GM23338 (cell line): ENCODE measurements at regions not wholly inside any gene's neighbourhood (a gene's known extent, or its start where the extent isn't known, plus 50 kb on each side); places are given as distances from the start of the nearest gene placed in this dataset.

ENCODE experiments used
- ATAC-seq: fragments of 200-7000 bp; cut with Tn5 transposase; 3 replicates; pipeline ENCODE4 v1.9.1; 2020
- DNase-seq: peaks from one replicate; pipeline ENCODE4 v3.0.0-alpha.2; 2015; ENCODE audit warnings: low spot score
- H2AFZ ChIP-seq: fragments of 200-600 bp; sonication (generic); 2 replicates; pipeline ENCODE4 v1.8.0; 2016; ENCODE audit warnings: antibody characterized with exemption, mild to moderate bottlenecking, moderate library complexity
- H3F3A ChIP-seq: fragments of 200-600 bp; sonication (generic); replicated peaks from 2 replicates; pipeline ENCODE4 v1.8.0; 2017; ENCODE audit warnings: antibody characterized with exemption, mixed run types, low read depth
- H3K27ac ChIP-seq: fragments of 200-600 bp; sonication (generic); 2 replicates; pipeline ENCODE4 v1.6.1; 2016; ENCODE audit warnings: low read depth
- H3K27me3 ChIP-seq: fragments of 200-600 bp; sonication (generic); 2 replicates; pipeline ENCODE4 v1.8.0; 2016; ENCODE audit warnings: mild to moderate bottlenecking, mixed run types, moderate library complexity; ENCODE audit not compliant: insufficient read depth
- H3K36me3 ChIP-seq: fragments of 200-600 bp; sonication (generic); 2 replicates; pipeline ENCODE4 v1.8.0; 2016; ENCODE audit warnings: mild to moderate bottlenecking; ENCODE audit not compliant: insufficient read depth
- H3K4me1 ChIP-seq: fragments of 200-600 bp; sonication (generic); 2 replicates; pipeline ENCODE4 v1.8.0; 2016; ENCODE audit warnings: mild to moderate bottlenecking, moderate library complexity; ENCODE audit not compliant: insufficient read depth
- H3K4me2 ChIP-seq: fragments of 200-600 bp; sonication (generic); 2 replicates; pipeline ENCODE4 v1.7.1; 2017; ENCODE audit warnings: mixed run types
- H3K4me3 ChIP-seq: fragments of 200-600 bp; sonication (generic); 2 replicates; pipeline ENCODE4 v1.6.1; 2016; ENCODE audit warnings: mixed run types
- H3K79me2 ChIP-seq: fragments of 200-600 bp; sonication (generic); replicated peaks from 2 replicates; pipeline ENCODE4 v1.8.0; 2017; ENCODE audit warnings: mild to moderate bottlenecking; ENCODE audit not compliant: insufficient read depth
- H3K9me2 ChIP-seq: fragments of 200-600 bp; sonication (generic); 2 replicates; pipeline ENCODE4 v1.8.0; 2017; ENCODE audit not compliant: insufficient read depth
- H4K20me1 ChIP-seq: fragments of 200-600 bp; sonication (generic); replicated peaks from 2 replicates; pipeline ENCODE4 v1.8.0; 2017; ENCODE audit warnings: mild to moderate bottlenecking; ENCODE audit not compliant: insufficient read depth
- H3K27ac Mint-ChIP-seq: 2 replicates; pipeline ENCODE4 v1.8.0; 2020; ENCODE audit warnings: inconsistent platforms, mild to moderate bottlenecking, moderate library complexity, mixed read lengths
- H3K27me3 Mint-ChIP-seq: 3 replicates; pipeline ENCODE4 v1.8.0; 2022; ENCODE audit warnings: low read depth, mild to moderate bottlenecking, moderate library complexity, mixed read lengths, inconsistent platforms; ENCODE audit not compliant: insufficient read depth, poor library complexity
- H3K36me3 Mint-ChIP-seq: 3 replicates; pipeline ENCODE4 v1.8.0; 2021; ENCODE audit warnings: low read depth, mild to moderate bottlenecking, inconsistent platforms, moderate library complexity, mixed read lengths
- H3K4me1 Mint-ChIP-seq: 3 replicates; pipeline ENCODE4 v1.8.0; 2020; ENCODE audit warnings: mild to moderate bottlenecking, inconsistent platforms, mixed read lengths
- H3K4me3 Mint-ChIP-seq: 3 replicates; pipeline ENCODE4 v1.8.0; 2021; ENCODE audit warnings: moderate library complexity, mild to moderate bottlenecking, inconsistent platforms, mixed read lengths
- H3K9me3 Mint-ChIP-seq: 3 replicates; pipeline ENCODE4 v1.8.0; 2020; ENCODE audit warnings: moderate library complexity, mild to moderate bottlenecking, inconsistent platforms, mixed read lengths
- CREB1 ChIP-seq: fragments of 250-450 bp; sonication (Bioruptor Pico); IDR thresholded peaks from 2 replicates; pipeline ENCODE4 v1.5.0; 2020; ENCODE audit warnings: low read depth, mild to moderate bottlenecking, moderate library complexity
- ETS1 ChIP-seq: IDR thresholded peaks from 2 replicates; pipeline ENCODE4 v1.6.1; 2016; ENCODE audit warnings: antibody characterized with exemption
- EZH2 ChIP-seq: fragments of 200-600 bp; sonication (generic); IDR thresholded peaks from one replicate; pipeline ENCODE4 v1.8.0; 2017; ENCODE audit warnings: antibody characterized with exemption, mild to moderate bottlenecking, low read depth; ENCODE audit not compliant: unreplicated experiment
- EZH2phosphoT487 ChIP-seq: fragments of 200-600 bp; sonication (generic); IDR thresholded peaks from one replicate; pipeline ENCODE4 v1.8.1; 2018; ENCODE audit warnings: antibody characterized with exemption; ENCODE audit not compliant: unreplicated experiment
- NANOG ChIP-seq: IDR thresholded peaks from 2 replicates; pipeline ENCODE4 v1.6.1; 2016; ENCODE audit warnings: antibody characterized with exemption, borderline replicate concordance
- STAT1 ChIP-seq: IDR thresholded peaks from one replicate; pipeline ENCODE4 v1.6.1; 2016; ENCODE audit warnings: antibody characterized with exemption; ENCODE audit not compliant: unreplicated experiment
- ZNF462 ChIP-seq: fragments of 250-450 bp; sonication (Bioruptor Pico); IDR thresholded peaks from 2 replicates; pipeline ENCODE4 v1.5.0; 2020; ENCODE audit warnings: mild to moderate bottlenecking, moderate library complexity

GRCh38 chr11:111093061-111093460 is 152.5 kb upstream of the POU2AF2 start:
- H4K20me1 ChIP-seq, result no peaks in the 10 kb centered on the region
- H3K27ac ChIP-seq, result no peak overlapping the region
- Mint-ChIP-seq H3K9me3 (no peaks in the 10 kb centered on the region), H3K4me1 (peaks cover 7% of the 10 kb centered on the region), H3K27me3 (no peaks in the 10 kb centered on the region), H3K4me3 (no peak overlapping the region), H3K36me3 (no peaks in the 10 kb centered on the region), H3K27ac (no peak overlapping the region)
- no peak overlapping the region for H3K4me3 ChIP-seq
- no peaks in the 10 kb centered on the region for H3K27me3 ChIP-seq
- H2AFZ ChIP-seq, result no peak overlapping the region
- no peaks in the 10 kb centered on the region for H3K4me1 ChIP-seq
- no peaks in the 10 kb centered on the region for H3K79me2 ChIP-seq
- DNase-seq (no peak), ATAC-seq (no peak)
- H3K4me2 ChIP-seq, result no peak overlapping the region
- 0 out of 2 replicates have a peak, but pooled peaks cover 14% of the 10 kb centered on the region for H3K9me2 ChIP-seq
- H3K36me3 ChIP-seq, result no peaks in the 10 kb centered on the region
- no peaks in the 10 kb centered on the region for H3F3A ChIP-seq
- TF ChIP-seq EZH2, result no peak
- TF ChIP-seq EZH2phosphoT487, result no peak
- TF ChIP-seq CREB1 (CRISPR knock-in tag), result no peak
- TF ChIP-seq STAT1, result no peak
- no peak for TF ChIP-seq NANOG
- TF ChIP-seq ETS1, result no peak
- no peak for TF ChIP-seq ZNF462 (CRISPR knock-in tag)
